IMR-90 (cell line): ENCODE measurements at regions not wholly inside any gene's neighbourhood (a gene's known extent, or its start where the extent isn't known, plus 50 kb on each side); places are given as distances from the start of the nearest gene placed in this dataset.
A peak's percentile ranks its signal among the peaks of the same experiment; 100 is the strongest.

Experiments
- ATAC-seq: fragments of 200-7000 bp; cut with Tn5 transposase; 2 replicates; pipeline ENCODE4 v1.9.1; 2020; ENCODE audit warnings: low read depth, mild to moderate bottlenecking, moderate library complexity
- BruUV-seq: library from RNA; stranded (reverse); fragments of 400-500 nt; replicated peaks from 2 replicates; lab custom pipeline; 2021; lab: Mats Ljungman, UMichigan
- CTCF ChIA-PET: fragments of 300-600 bp; formaldehyde crosslinking; extraction: SDS; loops from one replicate; lab custom pipeline; 2021; ENCODE audit warnings: antibody characterized with exemption; lab: Yijun Ruan, JAX
- POLR2A ChIA-PET: fragments of 300-600 bp; sonication (Branson Sonifier 250); formaldehyde crosslinking; loops from one replicate; lab custom pipeline; 2022; ENCODE audit warnings: antibody characterized with exemption; ENCODE audit not compliant: unreplicated experiment; lab: Charles Lee
- DNase-seq: peaks from one replicate; pipeline ENCODE4 v3.0.0; 2013
- H2AFZ ChIP-seq: replicated peaks from 2 replicates; pipeline ENCODE3; 2013; ENCODE audit warnings: low read length, mild to moderate bottlenecking; ENCODE audit not compliant: poor library complexity
- H2AK5ac ChIP-seq: 2 replicates; pipeline ENCODE4 v1.6.1; 2013; ENCODE audit warnings: low read depth, low read length, inconsistent platforms
- H2AK9ac ChIP-seq: replicated peaks from 2 replicates; pipeline ENCODE3; 2013; ENCODE audit warnings: mild to moderate bottlenecking, low read depth, low read length, moderate library complexity; ENCODE audit not compliant: poor library complexity
- H2BK120ac ChIP-seq: 2 replicates; pipeline ENCODE4 v1.6.1; 2013; ENCODE audit warnings: low read depth, low read length, inconsistent platforms
- H2BK15ac ChIP-seq: 3 replicates; pipeline ENCODE4 v1.6.1; 2013; ENCODE audit warnings: low read depth, low read length, inconsistent platforms
- H2BK20ac ChIP-seq: 2 replicates; pipeline ENCODE4 v1.6.1; 2013; ENCODE audit warnings: low read depth, mild to moderate bottlenecking, inconsistent platforms, low read length, moderate library complexity
- H2BK5ac ChIP-seq: 2 replicates; pipeline ENCODE4 v1.6.1; 2013; ENCODE audit warnings: mild to moderate bottlenecking, low read depth, low read length, inconsistent platforms; ENCODE audit not compliant: poor library complexity, severe bottlenecking
- H3K14ac ChIP-seq: replicated peaks from 2 replicates; pipeline ENCODE4 v1.6.1; 2013; ENCODE audit warnings: low read depth, low read length, inconsistent platforms
- H3K18ac ChIP-seq: 2 replicates; pipeline ENCODE4 v1.6.1; 2013; ENCODE audit warnings: low read depth, low read length, control low read depth
- H3K23ac ChIP-seq: 2 replicates; pipeline ENCODE4 v1.6.1; 2013; ENCODE audit warnings: low read depth, low read length, inconsistent platforms
- H3K27ac ChIP-seq: 2 replicates; pipeline ENCODE4 v1.5.1; 2013; ENCODE audit warnings: mild to moderate bottlenecking, control low read depth, low read length; ENCODE audit not compliant: insufficient read depth
- H3K27me3 ChIP-seq: 2 replicates; pipeline ENCODE4 v1.6.1; 2013; ENCODE audit warnings: low read length; ENCODE audit not compliant: control insufficient read depth, insufficient read depth
- H3K36me3 ChIP-seq: 2 replicates; pipeline ENCODE4 v1.6.1; 2013; ENCODE audit warnings: low read length, mixed read lengths; ENCODE audit not compliant: control insufficient read depth, insufficient read depth
- H3K4ac ChIP-seq: 2 replicates; pipeline ENCODE4 v1.6.1; 2013; ENCODE audit warnings: low read depth, low read length, inconsistent platforms
- H3K4me1 ChIP-seq: 2 replicates; pipeline ENCODE4 v1.6.1; 2013; ENCODE audit warnings: low read length, mixed read lengths; ENCODE audit not compliant: control insufficient read depth, insufficient read depth
- H3K4me2 ChIP-seq: 2 replicates; pipeline ENCODE4 v1.6.1; 2013; ENCODE audit warnings: low read depth, mild to moderate bottlenecking, control low read depth, low read length, moderate library complexity
- H3K4me3 ChIP-seq: 2 replicates; pipeline ENCODE4 v1.5.1; 2013; ENCODE audit warnings: low read depth, mild to moderate bottlenecking, control low read depth, low read length, moderate library complexity; ENCODE audit not compliant: insufficient read depth
- H3K56ac ChIP-seq: 2 replicates; pipeline ENCODE4 v1.6.1; 2013; ENCODE audit warnings: low read length, inconsistent platforms; ENCODE audit not compliant: insufficient read depth; ENCODE audit errors: extremely low read depth
- H3K79me1 ChIP-seq, 2 experiments: 2 replicates each; pipeline ENCODE4 v1.6.1; 2013; ENCODE audit warnings: low read length in 2 of 2, inconsistent platforms in 1 of 2, low read depth in 1 of 2
- H3K9ac ChIP-seq: 2 replicates; pipeline ENCODE4 v1.6.1; 2013; ENCODE audit warnings: low read depth, low read length, control low read depth
- H3K9me1 ChIP-seq: 2 replicates; pipeline ENCODE4 v1.6.1; 2013; ENCODE audit warnings: low read length, inconsistent platforms; ENCODE audit not compliant: insufficient read depth
- H3K9me3 ChIP-seq: 2 replicates; pipeline ENCODE4 v1.6.1; 2013; ENCODE audit warnings: low read length; ENCODE audit not compliant: control insufficient read depth, insufficient read depth
- H4K20me1 ChIP-seq: 2 replicates; pipeline ENCODE4 v1.6.1; 2013; ENCODE audit warnings: low read length, inconsistent platforms; ENCODE audit not compliant: insufficient read depth
- H4K5ac ChIP-seq: 2 replicates; pipeline ENCODE4 v1.6.1; 2013; ENCODE audit warnings: mild to moderate bottlenecking, low read depth, low read length, control low read depth
- H4K8ac ChIP-seq, 2 experiments: 2 replicates each; pipeline ENCODE4 v1.6.1; 2013; ENCODE audit warnings: low read depth in 2 of 2, low read length in 2 of 2, control low read depth in 1 of 2, inconsistent platforms in 1 of 2
- H4K91ac ChIP-seq: 2 replicates; pipeline ENCODE4 v1.6.1; 2013; ENCODE audit warnings: low read depth, low read length, inconsistent platforms; ENCODE audit not compliant: insufficient read depth
- FOS ChIP-seq: fragments of 150-350 bp; IDR thresholded peaks from 2 replicates; pipeline ENCODE4 v1.6.1; 2016; ENCODE audit warnings: low read depth, low read length
- MAFK ChIP-seq: IDR thresholded peaks from 2 replicates; pipeline ENCODE4 v1.6.1; 2012; ENCODE audit warnings: low read depth, low read length, improper control_type of control experiment
- WGBS, 2 experiments: methylation state at CpG; one replicate each; pipeline versions ENCODE4 v1.1.5 to v1.1.7; 2013; ENCODE audit warnings: missing lambda C conversion rate in 2 of 2; ENCODE audit not compliant: insufficient read length in 1 of 2; ENCODE audit errors: extremely low coverage in 2 of 2; 5-methylcytosine and 5-hydroxymethylcytosine counted together
- dilution Hi-C: fragments of 300-500 bp; cut with HindIII; formaldehyde crosslinking; loops from one replicate; pipeline ENCODE4 v1.14.3; 2018; ENCODE audit warnings: low sequenced_read_pairs; ENCODE audit not compliant: unreplicated experiment
- in situ Hi-C: fragments of 300-500 bp; cut with MboI; formaldehyde crosslinking; loops from 3 replicates; pipeline ENCODE4 v1.14.3; 2019; ENCODE audit warnings: low sequenced_read_pairs, inconsistent platforms, mixed read lengths
- intact Hi-C: fragments of 100-400 bp; cut with micrococcal nuclease; formaldehyde crosslinking; loops from 2 replicates; pipeline ENCODE4 v1.10.0; 2022

DNA sequence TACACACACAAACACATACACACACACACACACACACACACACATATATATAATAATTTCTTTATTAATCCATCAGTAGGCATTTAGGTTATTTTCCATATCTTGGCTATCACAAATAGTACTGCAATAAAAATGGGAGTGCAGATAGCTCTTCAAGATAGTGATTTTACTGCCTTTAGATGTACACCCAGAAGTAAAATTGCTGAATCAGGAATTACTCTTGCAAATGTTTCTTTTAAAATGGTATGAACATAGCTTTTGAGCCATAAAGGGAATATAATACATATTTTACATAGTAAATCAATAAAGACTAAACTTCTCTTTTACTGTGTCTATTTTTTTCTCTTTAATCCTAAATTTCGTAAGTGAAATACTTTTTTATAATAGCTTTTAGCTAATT, 1251.1 kb downstream of the ZPLD1 start:
- H2AK9ac ChIP-seq, result no peak overlapping the region
- H3K4me2 ChIP-seq, result no peak overlapping the region
- H2AFZ ChIP-seq, result no peak overlapping the region
- H3K9me1 ChIP-seq, result no peaks in the 10 kb centered on the region
- H4K20me1 ChIP-seq, result no peaks in the 10 kb centered on the region
- H3K4me3 ChIP-seq, result no peak overlapping the region
- H3K9me3 ChIP-seq, result no peaks in the 10 kb centered on the region
- intact Hi-C loops, result no loop called here
- in situ Hi-C loops, result no loop called here
- no peak overlapping the region for H2BK20ac ChIP-seq
- H2AK5ac ChIP-seq, result no peak overlapping the region
- DNase-seq, result no peak
- H4K8ac ChIP-seq, result no peak overlapping the region
- no peak for ATAC-seq
- no peak overlapping the region for H3K4ac ChIP-seq
- H3K4me1 ChIP-seq, result no peaks in the 10 kb centered on the region
- no peak overlapping the region for H2BK5ac ChIP-seq
- H4K5ac ChIP-seq, result no peak overlapping the region
- no peaks in the 10 kb centered on the region for H3K79me1 ChIP-seq
- WGBS, 2 experiments, result no CpG with 5 or more reads among the region's 1 CpG
- H3K9ac ChIP-seq, result no peak overlapping the region
- H2BK120ac ChIP-seq, result no peak overlapping the region
- no peak overlapping the region for H3K18ac ChIP-seq
- H3K36me3 ChIP-seq, result no peaks in the 10 kb centered on the region
- no peak overlapping the region for H3K56ac ChIP-seq
- BruUV-seq, result no TSS peak
- H3K27ac ChIP-seq, result no peak overlapping the region
- dilution Hi-C loops, result no loop called here
- TF ChIP-seq FOS (no peak), MAFK (peak; percentile 85)
- CTCF ChIA-PET, result no interaction called here
- POLR2A ChIA-PET, result no interaction called here
- no peak overlapping the region for H4K91ac ChIP-seq
- no peak overlapping the region for H2BK15ac ChIP-seq
- no peak overlapping the region for H3K23ac ChIP-seq
- no peak overlapping the region for H3K14ac ChIP-seq
- no peaks in the 10 kb centered on the region for H3K27me3 ChIP-seq
